ENCODE measurements at regions not wholly inside any gene's neighbourhood (a gene's known extent, or its start where the extent isn't known, plus 50 kb on each side); places are given as distances from the start of the nearest gene placed in this dataset.

DNA sequence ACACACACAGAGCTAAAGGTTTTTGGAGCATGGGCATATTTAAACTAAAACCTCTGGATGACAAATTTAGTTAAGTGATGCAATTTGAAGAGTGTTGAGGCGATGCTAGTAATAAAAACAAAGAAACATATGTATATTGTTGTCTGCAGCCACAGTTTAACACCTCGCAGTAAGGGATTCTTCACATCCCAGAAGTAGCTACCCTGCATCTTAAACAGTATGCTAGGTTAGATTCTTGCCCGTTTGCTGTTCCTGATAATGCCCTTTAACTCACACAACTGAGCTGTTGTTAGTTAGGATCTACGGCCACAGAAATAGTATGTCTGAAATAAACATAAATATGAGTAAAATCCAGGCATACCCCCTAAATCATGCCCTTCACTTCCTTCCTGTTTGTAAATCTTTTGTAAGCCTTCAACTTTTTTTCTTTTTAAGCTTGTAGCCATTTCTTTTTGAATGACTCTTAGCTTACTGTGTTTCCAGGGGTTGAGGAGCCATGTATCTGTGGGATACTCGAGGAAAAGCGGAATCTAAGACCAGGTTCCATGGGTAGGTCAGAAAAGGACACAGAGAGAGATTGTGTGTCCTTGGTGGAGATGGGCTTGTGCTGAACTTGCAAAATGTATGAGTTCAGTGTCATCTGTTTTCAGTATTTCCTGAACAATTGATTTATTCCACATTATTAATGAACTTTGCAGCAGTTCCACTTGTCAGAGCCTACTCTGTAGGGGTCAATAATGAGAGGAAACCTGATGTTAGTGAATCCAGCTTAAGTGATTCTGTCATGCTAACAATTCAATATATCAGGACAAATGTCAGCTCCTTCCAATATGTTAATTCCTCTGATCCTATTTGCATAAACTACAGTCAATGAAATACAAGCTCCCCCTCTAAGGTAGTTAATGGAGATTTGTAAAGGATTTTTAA lies 349.6 kb downstream of the GPAT3 start:
- ChIA-PET POLR2A (no interaction called here), CTCF (no interaction called here)
- TF ChIP-seq POLR2AphosphoS5 (IDR thresholded peaks at IDR 0.05; ENCODE audit: insufficient read depth, low read depth, low read length) (no peak), JUN (IDR thresholded peaks at IDR 0.05; ENCODE audit: borderline replicate concordance, insufficient read depth, insufficient read length, low read depth) (no peak)
- TF ChIP-seq, protein P1, sequence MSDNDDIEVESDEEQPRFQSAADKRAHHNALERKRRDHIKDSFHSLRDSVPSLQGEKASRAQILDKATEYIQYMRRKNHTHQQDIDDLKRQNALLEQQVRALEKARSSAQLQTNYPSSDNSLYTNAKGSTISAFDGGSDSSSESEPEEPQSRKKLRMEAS (IDR thresholded peaks at IDR 0.05; ENCODE audit: insufficient read depth, insufficient read length) = no peak
- Histone ChIP-seq H3K36me3 (ENCODE audit: control insufficient read depth in 2 of 2, extremely low read depth in 1 of 2, insufficient read depth in 2 of 2, low read length in 2 of 2) (no peaks in the 10 kb centered on the region), H2AFZ (ENCODE audit: low read depth, low read length) (no peak overlapping the region), H3K27me3 (ENCODE audit: control insufficient read depth in 2 of 2, insufficient read depth in 2 of 2, low read length in 2 of 2) (no peaks in the 10 kb centered on the region), H3K9ac (replicated peaks; ENCODE audit: extremely low read depth, insufficient read depth, low read length) (no peak overlapping the region), H3K4me1 (ENCODE audit: control insufficient read depth, extremely low read depth, insufficient read depth, low read length) (no peaks in the 10 kb centered on the region), H3K4me2 (ENCODE audit: insufficient read depth, low read length) (no peak overlapping the region), H3K79me2 (ENCODE audit: control insufficient read depth, insufficient read depth, low read length) (no peaks in the 10 kb centered on the region), H3K9me3 (replicated peaks; ENCODE audit: control insufficient read depth, insufficient read depth, low read length) (no peaks in the 10 kb centered on the region), H3K27ac (ENCODE audit: insufficient read depth, low read depth, low read length) (no peak overlapping the region), H3K4me3 (replicated peaks in 1 of 3; ENCODE audit: insufficient read depth in 1 of 3, low read depth in 1 of 3, low read length in 3 of 3) (no peak overlapping the region), H3K9me1 (replicated peaks; ENCODE audit: control insufficient read depth, extremely low read depth, insufficient read depth, low read length) (no peaks in the 10 kb centered on the region), H4K20me1 (replicated peaks; ENCODE audit: control insufficient read depth, extremely low read depth, insufficient read depth, low read length) (no peaks in the 10 kb centered on the region)
- no peak for DNase-seq (ENCODE audit: low read depth, low spot score)
- no TSS peak for BruUV-seq (replicated peaks)
- no peak for FAIRE-seq
- dilution Hi-C loops (cut with MboI; ENCODE audit: extremely low pct_ligation_motif_present, low sequenced_read_pairs) (no loop called here), intact Hi-C loops (cut with micrococcal nuclease) (no loop called here)

DNA sequence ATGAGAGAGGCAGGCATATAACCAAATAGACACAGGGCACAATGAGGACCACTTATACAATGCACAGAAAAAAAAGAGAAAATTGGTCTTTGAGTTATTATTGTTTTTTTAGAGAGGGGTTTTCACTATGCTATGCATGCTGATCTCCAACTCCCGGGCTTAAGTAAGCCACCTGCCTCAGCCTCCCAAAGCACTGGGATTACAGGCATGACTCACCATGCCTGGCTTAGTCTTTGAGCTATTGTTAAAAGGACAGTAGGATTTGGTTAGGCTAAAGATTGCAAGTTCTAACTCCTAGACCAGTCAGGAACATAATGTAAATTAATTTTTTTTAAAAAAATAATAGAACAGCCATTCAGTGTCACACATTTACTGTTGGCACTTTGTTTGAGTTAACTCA lies 340.1 kb downstream of the GPAT3 start:
- no peak overlapping the region for H3K4me2 ChIP-seq (ENCODE audit: insufficient read depth, low read length)
- POLR2A ChIA-PET = no interaction called here
- TF ChIP-seq POLR2A (IDR thresholded peaks at IDR 0.05; ENCODE audit: low read depth, low read length) (no peak), GATA2 (IDR thresholded peaks at IDR 0.05; ENCODE audit: insufficient read depth, insufficient read length, low read depth, low read length) (no peak), EZH2 (IDR thresholded peaks at IDR 0.05; ENCODE audit: borderline replicate concordance, low read depth, low read length, severe bottlenecking) (no peak), MYC (IDR thresholded peaks at IDR 0.05; ENCODE audit: low read depth, low read length) (no peak), FOS (IDR thresholded peaks at IDR 0.05; ENCODE audit: borderline replicate concordance, insufficient read depth, low read length) (no peak)
- TF ChIP-seq, protein P1 (IDR thresholded peaks at IDR 0.05; ENCODE audit: insufficient read depth, insufficient read length) = no peak
- BruUV-seq (replicated peaks) = no TSS peak
- no peaks in the 10 kb centered on the region for H4K20me1 ChIP-seq (replicated peaks; ENCODE audit: control insufficient read depth, extremely low read depth, insufficient read depth, low read length)
- CTCF ChIA-PET = no interaction called here
- dilution Hi-C loops (cut with MboI; ENCODE audit: extremely low pct_ligation_motif_present, low sequenced_read_pairs) = no loop called here
- peaks cover 2% of the 10 kb centered on the region for H3K9me1 ChIP-seq (replicated peaks; ENCODE audit: control insufficient read depth, extremely low read depth, insufficient read depth, low read length)
- H3K79me2 ChIP-seq (ENCODE audit: control insufficient read depth, insufficient read depth, low read length) = no peaks in the 10 kb centered on the region
- H2AFZ ChIP-seq (ENCODE audit: low read depth, low read length) = no peak overlapping the region
- no peaks in the 10 kb centered on the region for H3K9me3 ChIP-seq (replicated peaks; ENCODE audit: control insufficient read depth, insufficient read depth, low read length)
- DNase-seq (ENCODE audit: low read depth, low spot score) (no peak), FAIRE-seq (no peak)
- intact Hi-C loops (cut with micrococcal nuclease) = no loop called here
- no peaks in the 10 kb centered on the region for H3K36me3 ChIP-seq (ENCODE audit: control insufficient read depth in 2 of 2, extremely low read depth in 1 of 2, insufficient read depth in 2 of 2, low read length in 2 of 2)
- H3K4me1 ChIP-seq (ENCODE audit: control insufficient read depth, extremely low read depth, insufficient read depth, low read length) = no peaks in the 10 kb centered on the region
- no peak overlapping the region for H3K4me3 ChIP-seq (replicated peaks in 1 of 3; ENCODE audit: insufficient read depth in 1 of 3, low read depth in 1 of 3, low read length in 3 of 3)
- no peaks in the 10 kb centered on the region for H3K27me3 ChIP-seq (ENCODE audit: control insufficient read depth in 2 of 2, insufficient read depth in 2 of 2, low read length in 2 of 2)
- H3K9ac ChIP-seq (replicated peaks; ENCODE audit: extremely low read depth, insufficient read depth, low read length) = no peak overlapping the region
- H3K27ac ChIP-seq (ENCODE audit: insufficient read depth, low read depth, low read length) = no peak overlapping the region
